AG09309 (cell line): ENCODE measurements at regions not wholly inside any gene's neighbourhood (a gene's known extent, or its start where the extent isn't known, plus 50 kb on each side); places are given as distances from the start of the nearest gene placed in this dataset.

Experiments
- DNase-seq: peaks from one replicate; pipeline ENCODE4 v3.0.0-alpha.2; 2010; ENCODE audit warnings: low read depth
- H3K4me3 ChIP-seq: 2 replicates; pipeline ENCODE4 v1.5.1; 2011; ENCODE audit warnings: mild to moderate bottlenecking, low read depth, low read length, moderate library complexity; ENCODE audit not compliant: control insufficient read depth
- CTCF ChIP-seq: IDR thresholded peaks from 2 replicates; pipeline ENCODE4 v1.5.1; 2011; ENCODE audit warnings: mild to moderate bottlenecking, low read depth, low read length, inconsistent platforms; ENCODE audit not compliant: insufficient read depth, control insufficient read depth; ENCODE audit errors: missing control alignments

DNA sequence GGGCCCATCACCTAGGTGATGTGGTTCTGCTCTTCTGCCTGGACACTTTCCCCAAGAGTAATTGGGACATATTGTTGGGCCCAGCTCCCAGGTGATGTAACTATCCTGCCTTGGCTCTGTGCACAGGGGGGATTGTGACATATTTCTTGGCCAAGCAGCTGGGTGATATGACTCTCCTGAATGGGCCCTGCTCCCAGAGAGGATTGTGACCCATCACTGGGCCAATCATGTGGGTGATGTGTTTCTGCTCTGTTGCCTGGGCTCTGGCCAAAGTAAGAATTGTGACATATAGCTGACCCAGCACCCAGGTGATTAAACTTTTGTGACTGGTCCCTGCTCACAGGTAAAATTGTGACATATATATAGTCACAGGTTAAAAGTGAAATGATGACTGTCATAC, 1904.9 kb downstream of the TP53TG3F start:
- TF ChIP-seq CTCF, result no peak
- H3K4me3 ChIP-seq, result no peak overlapping the region
- DNase-seq, result no peak

- TF ChIP-seq CTCF, result no peak
- H3K4me3 ChIP-seq, result no peak overlapping the region
- DNase-seq, result no peak
Observed at GRCh38 chr16:35365675-35366074, 1906.3 kb downstream of the TP53TG3F start.

- no peak for TF ChIP-seq CTCF
- no peak for DNase-seq
- H3K4me3 ChIP-seq, result no peak overlapping the region
Observed at GRCh38 chr16:35370617-35371016, 1911.2 kb downstream of the TP53TG3F start.

DNA sequence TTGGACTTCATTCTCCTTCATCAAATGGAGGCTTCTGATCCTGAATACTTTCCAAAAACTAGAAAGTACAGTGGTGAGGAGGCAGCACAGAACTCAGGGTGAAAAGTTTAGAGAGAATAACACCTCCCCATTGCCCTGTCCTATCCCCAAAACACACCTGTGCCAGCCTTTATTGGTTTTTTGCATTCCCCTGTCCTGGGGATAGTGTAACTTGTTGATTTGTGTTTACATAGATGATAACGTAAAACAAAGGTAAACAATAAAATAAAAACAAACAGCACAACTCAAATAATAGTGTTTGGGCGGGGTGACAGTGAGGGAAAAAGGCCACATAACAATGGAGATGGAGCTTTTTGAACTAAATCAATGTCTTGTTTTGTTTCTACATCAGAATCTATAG, 1917.7 kb downstream of the TP53TG3F start:
- no peak overlapping the region for H3K4me3 ChIP-seq
- TF ChIP-seq CTCF, result no peak
- DNase-seq, result no peak

- H3K4me3 ChIP-seq, result no peak overlapping the region
- DNase-seq, result no peak
- no peak for TF ChIP-seq CTCF
Observed at GRCh38 chr16:35386619-35387018, 1927.2 kb downstream of the TP53TG3F start.

- TF ChIP-seq CTCF, result peak; percentile 60
- peak; percentile 3 for DNase-seq
- no peak overlapping the region for H3K4me3 ChIP-seq
Observed at GRCh38 chr16:35391328-35391727, 1931.9 kb downstream of the TP53TG3F start.

- H3K4me3 ChIP-seq, result no peak overlapping the region
- no peak for TF ChIP-seq CTCF
- DNase-seq, result no peak
Observed at GRCh38 chr16:35398180-35398579, 1938.8 kb downstream of the TP53TG3F start.
